ENCODE measurements at regions not wholly inside any gene's neighbourhood (a gene's known extent, or its start where the extent isn't known, plus 50 kb on each side); places are given as distances from the start of the nearest gene placed in this dataset.

GRCh38 chr13:47175172-47175866 lies 278.5 kb upstream of the HTR2A start:
- no peak for TF ChIP-seq CTCF (IDR thresholded peaks at IDR 0.05; ENCODE audit: borderline replicate concordance, insufficient read depth, low read depth, low read length)
- no peak overlapping the region for H3K4me3 ChIP-seq (ENCODE audit: low read depth, low read length)

DNA sequence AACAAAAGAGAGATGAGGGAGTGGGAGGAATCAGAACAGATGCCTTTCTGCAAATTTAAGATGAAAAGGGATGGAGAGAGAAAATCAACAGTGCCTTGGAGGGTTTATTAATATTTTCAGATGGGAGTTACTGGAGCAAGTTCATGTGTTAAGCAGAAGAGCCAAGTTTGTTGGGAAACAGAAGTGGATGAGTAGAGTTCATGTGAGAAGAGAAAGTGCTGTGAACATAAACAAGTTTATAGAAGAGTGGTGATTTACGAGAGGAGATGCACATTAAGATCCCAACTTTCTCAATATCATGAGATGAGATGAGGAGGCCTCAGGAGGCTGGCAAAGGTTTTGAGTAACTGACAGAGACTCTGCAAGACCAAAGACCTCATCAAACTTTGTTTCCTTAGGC lies 274.1 kb upstream of the HTR2A start:
- H3K4me3 ChIP-seq (ENCODE audit: low read depth, low read length), result no peak overlapping the region
- TF ChIP-seq CTCF (IDR thresholded peaks at IDR 0.05; ENCODE audit: borderline replicate concordance, insufficient read depth, low read depth, low read length), result no peak

GRCh38 chr13:47168618-47169017 lies 271.8 kb upstream of the HTR2A start:
- TF ChIP-seq CTCF (IDR thresholded peaks at IDR 0.05; ENCODE audit: borderline replicate concordance, insufficient read depth, low read depth, low read length), result no peak
- no peak overlapping the region for H3K4me3 ChIP-seq (ENCODE audit: low read depth, low read length)

- H3K4me3 ChIP-seq (ENCODE audit: low read depth, low read length), result no peak overlapping the region
- TF ChIP-seq CTCF (IDR thresholded peaks at IDR 0.05; ENCODE audit: borderline replicate concordance, insufficient read depth, low read depth, low read length), result no peak
These were observed 271.2 kb upstream of the HTR2A start for GRCh38 chr13:47168066-47168465.

DNA sequence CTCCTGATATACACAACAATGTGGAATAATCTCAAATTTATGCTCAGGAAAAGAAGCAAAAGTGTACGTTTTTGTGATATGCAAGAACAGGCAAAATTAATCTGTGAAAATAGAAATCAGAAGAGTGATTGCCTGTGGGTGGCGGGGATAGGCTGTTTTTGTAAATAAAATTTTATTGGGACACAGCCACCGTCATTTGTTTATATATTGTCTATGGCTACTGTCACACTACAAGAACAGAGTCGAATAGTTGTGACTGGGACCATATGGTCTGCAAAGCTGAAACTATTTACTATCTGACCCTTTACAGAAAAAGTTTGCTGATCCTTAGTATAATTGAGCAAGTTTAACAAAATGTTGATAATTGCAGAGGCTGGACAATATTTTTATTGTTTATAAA lies 269.5 kb upstream of the HTR2A start:
- TF ChIP-seq CTCF (IDR thresholded peaks at IDR 0.05; ENCODE audit: borderline replicate concordance, insufficient read depth, low read depth, low read length), result no peak

GRCh38 chr13:47159853-47160550 lies 263.1 kb upstream of the HTR2A start:
- no peak for TF ChIP-seq CTCF (IDR thresholded peaks at IDR 0.05; ENCODE audit: borderline replicate concordance, insufficient read depth, low read depth, low read length)

More for the DNA sequence above, 269.5 kb upstream of the HTR2A start:
- no peak overlapping the region for H3K4me3 ChIP-seq (ENCODE audit: low read depth, low read length)

GRCh38 chr13:47158593-47158992 lies 261.7 kb upstream of the HTR2A start:
- TF ChIP-seq CTCF (IDR thresholded peaks at IDR 0.05; ENCODE audit: borderline replicate concordance, insufficient read depth, low read depth, low read length), result no peak

More at GRCh38 chr13:47159853-47160550, 263.1 kb upstream of the HTR2A start:
- no peak overlapping the region for H3K4me3 ChIP-seq (ENCODE audit: low read depth, low read length)

More at GRCh38 chr13:47158593-47158992, 261.7 kb upstream of the HTR2A start:
- no peak overlapping the region for H3K4me3 ChIP-seq (ENCODE audit: low read depth, low read length)

Data from GM12875 (cell line).